ENCODE measurements at regions not wholly inside any gene's neighbourhood (a gene's known extent, or its start where the extent isn't known, plus 50 kb on each side); places are given as distances from the start of the nearest gene placed in this dataset.

DNA sequence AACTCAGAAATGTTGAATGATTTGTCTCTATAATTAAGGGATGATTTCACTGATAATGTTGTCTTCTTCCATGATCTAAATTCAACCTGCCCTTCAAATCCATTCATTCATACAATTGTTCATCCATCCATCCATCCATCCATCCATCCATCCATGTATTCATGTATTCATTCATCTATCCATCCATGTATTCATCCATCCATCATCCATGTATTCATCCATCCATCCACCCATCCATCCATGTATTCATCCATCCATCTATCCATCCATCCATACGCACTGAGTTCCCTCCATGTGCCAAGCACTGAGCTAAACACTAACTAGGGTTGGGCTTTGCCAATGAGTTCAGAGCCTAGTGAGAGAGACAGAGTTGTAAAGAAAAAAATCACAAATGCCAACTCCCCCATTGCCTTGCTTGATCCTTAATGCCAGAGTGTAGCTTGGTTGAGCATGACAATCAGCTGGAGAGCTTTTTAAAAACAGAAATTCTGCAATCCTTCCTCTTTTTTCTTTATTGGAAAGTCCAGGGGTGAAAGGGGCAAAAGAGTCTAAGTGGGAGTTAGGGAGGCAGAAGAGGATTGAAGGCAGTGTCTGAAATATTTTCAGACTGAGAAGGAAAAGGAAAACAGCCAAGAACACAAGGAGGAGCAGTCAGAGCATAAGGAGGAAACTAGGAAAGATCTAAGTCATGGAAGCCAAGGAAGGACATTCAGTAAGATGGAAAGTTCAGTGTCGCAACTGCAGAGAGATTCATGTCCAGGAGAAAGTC lies 92.4 kb upstream of the ERG start:
- H3K36me3 ChIP-seq, result no peaks in the 10 kb centered on the region
- intact Hi-C loops (cut with DNase I; ENCODE audit: low total_unique reads), result no loop called here
- no peaks in the 10 kb centered on the region for H3K27me3 ChIP-seq
- H3K27ac ChIP-seq, result no peak overlapping the region
- no peaks in the 10 kb centered on the region for H3K9me3 ChIP-seq
- TF ChIP-seq, protein P1, sequence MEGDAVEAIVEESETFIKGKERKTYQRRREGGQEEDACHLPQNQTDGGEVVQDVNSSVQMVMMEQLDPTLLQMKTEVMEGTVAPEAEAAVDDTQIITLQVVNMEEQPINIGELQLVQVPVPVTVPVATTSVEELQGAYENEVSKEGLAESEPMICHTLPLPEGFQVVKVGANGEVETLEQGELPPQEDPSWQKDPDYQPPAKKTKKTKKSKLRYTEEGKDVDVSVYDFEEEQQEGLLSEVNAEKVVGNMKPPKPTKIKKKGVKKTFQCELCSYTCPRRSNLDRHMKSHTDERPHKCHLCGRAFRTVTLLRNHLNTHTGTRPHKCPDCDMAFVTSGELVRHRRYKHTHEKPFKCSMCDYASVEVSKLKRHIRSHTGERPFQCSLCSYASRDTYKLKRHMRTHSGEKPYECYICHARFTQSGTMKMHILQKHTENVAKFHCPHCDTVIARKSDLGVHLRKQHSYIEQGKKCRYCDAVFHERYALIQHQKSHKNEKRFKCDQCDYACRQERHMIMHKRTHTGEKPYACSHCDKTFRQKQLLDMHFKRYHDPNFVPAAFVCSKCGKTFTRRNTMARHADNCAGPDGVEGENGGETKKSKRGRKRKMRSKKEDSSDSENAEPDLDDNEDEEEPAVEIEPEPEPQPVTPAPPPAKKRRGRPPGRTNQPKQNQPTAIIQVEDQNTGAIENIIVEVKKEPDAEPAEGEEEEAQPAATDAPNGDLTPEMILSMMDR (IDR thresholded peaks at IDR 0.05), result no peak
- no peak for TF ChIP-seq POLR2AphosphoS5 (IDR thresholded peaks at IDR 0.05)
- no peak for TF ChIP-seq EP300 (IDR thresholded peaks at IDR 0.05; ENCODE audit: low read depth)
- no peak for TF ChIP-seq POLR2A (IDR thresholded peaks at IDR 0.05)
- WGBS, 2 donors (ENCODE audit: low coverage in 1 of 2), result 71 to 93% methylated on average over 1 to 2 of the region's 2 CpGs
- no peak overlapping the region for H3K4me3 ChIP-seq
- no peaks in the 10 kb centered on the region for H3K4me1 ChIP-seq
- in situ Hi-C loops (cut with MboI; ENCODE audit: low pct_ligation_motif_present in 1 of 4, low pct_unique_long_range_greater_than_20kb in 1 of 4, low sequenced_read_pairs in 3 of 4), result no loop called here
- DNase-seq, result no peak

DNA sequence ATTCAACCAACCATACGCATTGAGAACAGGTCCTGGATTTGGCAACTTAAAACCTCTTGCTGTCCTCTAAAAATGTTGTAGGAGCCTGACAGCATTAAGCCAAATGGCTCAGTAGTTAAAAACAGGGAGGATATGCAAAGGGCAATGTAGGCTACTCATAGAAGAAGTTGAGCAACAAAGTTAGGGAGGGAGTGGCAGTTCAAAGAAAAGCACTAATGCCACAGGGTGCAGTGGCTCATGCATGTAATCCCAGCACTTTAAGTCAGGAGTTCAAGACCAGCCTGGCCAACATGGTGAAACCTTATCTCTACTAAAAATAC lies 92.9 kb upstream of the ERG start:
- in situ Hi-C loops (cut with MboI; ENCODE audit: low pct_ligation_motif_present in 1 of 4, low pct_unique_long_range_greater_than_20kb in 1 of 4, low sequenced_read_pairs in 3 of 4), result no loop called here
- Histone ChIP-seq H3K4me1 (no peaks in the 10 kb centered on the region), H3K4me3 (no peak overlapping the region), H3K9me3 (no peaks in the 10 kb centered on the region), H3K36me3 (no peaks in the 10 kb centered on the region), H3K27ac (no peak overlapping the region), H3K27me3 (no peaks in the 10 kb centered on the region)
- WGBS, 2 donors (ENCODE audit: low coverage in 1 of 2), result 57 to 84% methylated on average over 1 of the region's 1 CpG
- TF ChIP-seq POLR2AphosphoS5 (IDR thresholded peaks at IDR 0.05) (no peak), EP300 (IDR thresholded peaks at IDR 0.05; ENCODE audit: low read depth) (no peak), POLR2A (IDR thresholded peaks at IDR 0.05) (no peak)
- TF ChIP-seq, protein P1 (IDR thresholded peaks at IDR 0.05), result no peak
- intact Hi-C loops (cut with DNase I; ENCODE audit: low total_unique reads), result no loop called here
- DNase-seq, result no peak

DNA sequence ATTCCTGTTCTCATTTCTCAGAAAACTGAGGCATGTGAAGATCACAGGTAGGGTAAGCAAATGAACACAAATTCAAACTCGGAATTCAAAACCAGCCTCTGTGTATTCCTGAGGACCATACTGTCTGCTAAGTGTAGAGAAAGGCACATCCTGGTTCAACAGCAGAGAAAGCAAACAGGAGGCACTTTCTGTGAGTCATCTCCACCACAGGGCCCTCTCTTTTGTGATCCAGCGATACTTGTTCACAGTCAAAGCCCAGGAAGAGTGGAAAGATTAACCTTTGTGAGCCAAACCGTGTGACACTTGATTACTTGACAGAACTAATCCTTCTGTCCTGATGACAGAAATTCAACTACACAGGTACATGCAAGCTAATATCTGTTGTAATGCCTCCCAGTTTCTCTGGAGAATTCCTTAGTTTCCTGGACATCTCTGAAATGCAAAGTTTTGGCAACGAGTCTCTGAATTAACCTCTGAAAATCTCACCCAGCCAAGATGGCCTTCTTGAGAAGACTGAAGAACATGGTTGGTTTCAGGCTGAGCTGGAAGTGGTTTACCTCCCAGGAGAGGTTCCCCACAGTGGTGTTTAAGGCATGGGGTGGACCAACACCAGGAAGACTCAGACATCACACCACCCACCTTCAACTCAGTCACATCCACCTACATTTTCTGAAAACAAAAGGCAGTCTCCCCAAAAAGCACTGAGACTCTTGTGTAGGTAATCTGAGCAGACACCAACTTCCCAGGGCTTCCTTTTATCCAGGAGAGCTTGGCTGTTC lies 98.2 kb upstream of the ERG start:
- no peaks in the 10 kb centered on the region for H3K27me3 ChIP-seq
- H3K9me3 ChIP-seq, result no peaks in the 10 kb centered on the region
- H3K36me3 ChIP-seq, result no peaks in the 10 kb centered on the region
- in situ Hi-C loops (cut with MboI; ENCODE audit: low pct_ligation_motif_present in 1 of 4, low pct_unique_long_range_greater_than_20kb in 1 of 4, low sequenced_read_pairs in 3 of 4) (no loop called here), intact Hi-C loops (cut with DNase I; ENCODE audit: low total_unique reads) (no loop called here)
- no peaks in the 10 kb centered on the region for H3K4me1 ChIP-seq
- H3K4me3 ChIP-seq, result no peak overlapping the region
- DNase-seq, result no peak
- no peak overlapping the region for H3K27ac ChIP-seq
- WGBS, 2 donors (ENCODE audit: low coverage in 1 of 2), result 83% methylated on average over 4 of the region's 4 CpGs; no CpG with 5 or more reads in 1 of the 2 donors
- TF ChIP-seq, protein P1 (IDR thresholded peaks at IDR 0.05), result no peak
- TF ChIP-seq POLR2A (IDR thresholded peaks at IDR 0.05) (no peak), EP300 (IDR thresholded peaks at IDR 0.05; ENCODE audit: low read depth) (no peak), POLR2AphosphoS5 (IDR thresholded peaks at IDR 0.05) (no peak)

DNA sequence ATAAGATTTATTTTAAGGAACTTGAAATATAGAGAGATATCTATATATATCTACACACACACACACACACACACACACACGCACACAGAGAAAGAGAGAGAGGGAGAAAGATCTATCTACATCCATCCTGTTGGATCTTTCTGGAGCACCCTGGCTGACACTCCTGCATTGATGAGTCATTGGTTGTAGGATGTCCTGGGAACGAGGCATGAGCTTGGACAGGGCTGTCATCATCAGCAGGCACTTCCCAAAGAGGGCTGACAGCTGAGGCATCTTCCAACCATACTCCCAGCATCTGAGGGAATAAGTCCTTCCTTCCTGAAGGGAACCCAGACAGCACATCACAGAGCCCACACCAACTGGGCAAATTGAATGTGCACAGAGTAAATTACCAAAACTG lies 99.1 kb upstream of the ERG start:
- in situ Hi-C loops (cut with MboI; ENCODE audit: low pct_ligation_motif_present in 1 of 4, low pct_unique_long_range_greater_than_20kb in 1 of 4, low sequenced_read_pairs in 3 of 4) (no loop called here), intact Hi-C loops (cut with DNase I; ENCODE audit: low total_unique reads) (no loop called here)
- Histone ChIP-seq H3K36me3 (no peaks in the 10 kb centered on the region), H3K9me3 (no peaks in the 10 kb centered on the region), H3K27me3 (no peaks in the 10 kb centered on the region), H3K4me1 (no peaks in the 10 kb centered on the region), H3K27ac (no peak overlapping the region), H3K4me3 (no peak overlapping the region)
- no peak for TF ChIP-seq POLR2AphosphoS5 (IDR thresholded peaks at IDR 0.05)
- no peak for TF ChIP-seq POLR2A (IDR thresholded peaks at IDR 0.05)
- no peak for TF ChIP-seq EP300 (IDR thresholded peaks at IDR 0.05; ENCODE audit: low read depth)
- TF ChIP-seq, protein P1 (IDR thresholded peaks at IDR 0.05), result no peak
- no peak for DNase-seq
- 53% methylated on average over 2 of the region's 2 CpGs; no CpG with 5 or more reads in 1 of the 2 donors for WGBS, 2 donors (ENCODE audit: low coverage in 1 of 2)
